ENCODE measurements at regions not wholly inside any gene's neighbourhood (a gene's known extent, or its start where the extent isn't known, plus 50 kb on each side); places are given as distances from the start of the nearest gene placed in this dataset.

DNA sequence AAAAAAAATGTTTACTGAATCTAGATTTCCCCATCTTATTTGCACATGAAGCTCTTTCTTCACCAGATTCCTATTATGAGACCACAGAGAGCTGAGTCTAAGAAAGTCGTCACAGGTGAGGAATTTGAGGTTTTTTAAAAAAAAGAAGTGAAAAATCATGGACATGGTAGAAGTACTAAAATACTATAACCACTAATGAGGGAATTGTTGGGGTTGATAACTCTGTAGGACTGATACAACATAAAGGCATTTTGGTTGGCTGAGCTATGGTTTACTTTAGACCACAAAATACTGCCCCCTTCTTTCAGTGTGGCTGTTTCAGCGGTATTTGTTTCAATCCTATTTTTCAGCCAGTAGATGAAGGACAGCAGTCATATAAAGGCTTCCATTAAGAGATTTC is 1111.3 kb downstream of the TYW1 start:
- no peak for DNase-seq

DNA sequence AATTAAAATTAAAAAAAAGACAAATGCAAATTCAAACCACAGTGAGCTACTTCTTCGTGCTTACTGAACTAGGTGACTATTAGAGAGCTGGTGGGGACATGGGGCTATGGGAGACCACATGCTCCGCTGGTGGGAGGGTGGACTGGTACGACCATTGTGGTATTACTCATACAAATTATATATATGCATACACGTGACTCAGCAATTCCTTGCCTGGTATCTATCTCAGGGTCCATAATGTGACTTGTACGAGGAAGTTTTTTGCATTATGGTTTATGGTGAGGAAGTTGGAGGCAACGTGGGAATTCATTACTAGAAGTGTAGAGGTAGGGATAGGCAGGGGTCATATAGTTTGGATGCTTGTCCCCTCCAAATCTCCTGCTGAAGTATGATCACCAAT is 1112.7 kb downstream of the TYW1 start:
- no peak for DNase-seq

- DNase-seq, result no peak
Measured at GRCh38 chr7:68119411-68119810, 1122.8 kb downstream of the TYW1 start.

DNA sequence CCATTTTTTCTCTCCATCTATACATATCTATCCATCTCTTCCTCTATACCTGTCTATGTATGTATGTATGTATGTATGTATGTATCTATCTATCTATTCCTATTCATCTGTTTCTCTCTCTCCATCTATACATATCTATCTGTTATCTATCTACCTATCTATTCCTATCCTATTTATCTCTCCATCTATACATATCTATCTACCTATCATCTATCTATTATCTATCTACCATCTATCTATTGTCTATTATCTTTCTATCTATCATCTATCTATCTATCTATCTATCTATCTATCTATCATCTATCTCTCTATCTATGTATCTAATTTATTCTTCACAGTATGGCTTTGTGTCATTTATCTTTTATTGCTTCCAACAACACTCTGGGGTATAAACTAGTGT is 1124.4 kb downstream of the TYW1 start:
- DNase-seq, result no peak

DNA sequence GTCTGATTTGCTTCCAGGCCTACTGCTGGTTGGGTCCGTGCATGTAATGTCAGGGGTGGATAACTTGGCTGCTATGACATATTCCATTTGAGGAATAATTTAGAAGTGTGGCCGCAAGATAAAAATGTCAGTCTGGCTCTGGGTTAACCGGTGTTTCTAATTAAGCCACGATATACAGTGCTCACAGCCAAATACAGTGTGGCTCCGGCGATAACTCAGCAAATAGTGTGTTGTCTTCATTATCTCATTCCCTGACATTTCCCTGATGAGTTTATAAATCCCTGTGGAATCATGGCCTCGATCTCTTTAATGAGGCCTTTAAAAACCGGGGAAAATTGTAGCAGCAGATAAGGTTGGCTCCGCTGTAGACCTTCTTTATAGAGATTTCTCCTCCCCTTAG is 1125.0 kb downstream of the TYW1 start:
- DNase-seq, result no peak

DNA sequence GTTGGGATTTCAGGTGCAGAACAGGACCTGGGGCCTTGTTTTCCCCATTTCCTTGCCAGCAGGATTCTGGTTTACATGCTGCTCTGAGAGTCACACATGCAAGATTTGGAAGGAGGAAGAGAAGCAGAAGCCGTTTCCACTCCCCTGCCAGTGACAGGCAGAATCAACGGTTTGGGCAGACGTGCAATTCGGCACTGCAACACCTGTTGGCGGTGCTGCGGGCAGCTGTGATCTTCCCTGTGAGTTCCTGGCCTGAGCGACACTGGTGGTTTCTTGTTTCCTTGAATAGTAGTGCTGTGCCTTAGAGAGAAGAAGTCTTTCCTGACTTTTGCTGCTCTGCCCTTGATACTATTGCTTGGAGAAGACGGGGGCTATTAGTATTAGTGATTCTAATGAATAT is 1126.2 kb downstream of the TYW1 start:
- DNase-seq, result no peak

DNA sequence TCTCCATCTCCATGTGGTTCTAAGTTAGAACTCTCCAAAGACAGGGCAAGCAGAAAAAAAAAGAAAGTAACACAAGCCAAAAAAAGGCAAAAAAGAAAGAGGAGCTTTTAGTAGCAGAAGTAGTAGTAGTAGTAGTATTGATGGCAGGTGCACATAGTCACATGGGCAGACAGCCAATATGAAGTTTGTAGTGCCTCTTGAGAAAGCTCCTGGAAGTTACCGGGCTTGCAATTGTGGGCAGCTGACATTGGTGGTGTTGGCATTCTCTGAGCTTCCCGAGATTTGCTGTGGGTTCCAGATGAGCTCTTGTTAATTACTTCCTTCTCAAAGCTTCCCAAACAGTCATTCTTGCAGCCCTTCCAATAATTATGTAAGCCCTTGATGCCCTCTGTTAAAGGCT is 1128.5 kb downstream of the TYW1 start:
- DNase-seq, result no peak

GRCh38 chr7:68133045-68133444 is 1136.4 kb downstream of the TYW1 start:
- no peak for DNase-seq

- no peak for DNase-seq
Measured at GRCh38 chr7:68143345-68143744, 1146.7 kb downstream of the TYW1 start.

DNA sequence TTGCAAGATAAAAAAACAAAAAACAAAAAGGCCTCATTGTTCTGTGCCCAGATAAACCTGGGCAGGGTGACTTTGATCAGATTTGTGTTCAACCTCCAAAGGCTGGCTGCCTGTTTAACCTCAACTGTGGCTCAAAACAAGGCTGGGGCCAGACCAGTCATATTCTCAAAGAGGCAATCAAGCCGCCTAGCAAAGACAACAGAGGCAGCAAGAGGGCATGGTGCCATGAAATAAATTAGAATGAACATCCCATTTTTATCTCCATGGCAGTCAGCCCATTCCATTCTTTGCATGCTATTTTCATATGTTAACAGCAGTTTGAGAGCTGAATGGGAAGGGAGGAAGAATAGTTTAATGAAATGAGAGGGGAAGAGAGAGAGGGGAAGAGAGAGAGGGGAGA is 1150.3 kb downstream of the TYW1 start:
- DNase-seq, result peak; percentile 13

DNA sequence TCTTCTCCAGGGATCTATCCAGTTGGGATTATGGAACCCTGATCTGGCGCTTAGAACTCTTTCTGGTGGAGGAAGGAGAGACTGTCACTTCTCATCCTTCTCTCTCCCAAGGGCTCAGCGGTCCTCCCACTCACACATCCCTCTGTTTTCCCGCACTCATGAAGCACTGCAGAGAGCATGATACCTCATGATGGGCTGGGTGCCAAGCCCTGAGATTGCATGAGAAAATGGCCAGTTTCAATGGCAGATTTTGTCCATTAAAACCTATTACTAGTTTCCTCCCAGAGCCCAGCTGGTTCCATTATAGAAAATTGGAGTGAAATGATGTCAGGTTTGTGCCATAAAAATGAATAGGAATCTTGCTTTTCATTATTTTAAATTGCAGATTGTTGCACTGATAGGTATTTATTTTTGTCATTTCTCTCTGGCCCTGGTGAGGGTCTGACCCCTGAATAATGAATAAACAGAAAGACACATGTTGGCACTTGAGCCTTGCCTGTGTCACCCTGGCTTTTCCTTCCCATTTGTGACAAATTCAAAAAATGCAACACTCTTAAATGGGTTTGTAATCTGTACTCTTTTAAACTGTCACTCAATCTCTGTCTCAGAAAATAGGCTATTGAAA is 1151.1 kb downstream of the TYW1 start:
- peak; percentile 72 for DNase-seq

DNA sequence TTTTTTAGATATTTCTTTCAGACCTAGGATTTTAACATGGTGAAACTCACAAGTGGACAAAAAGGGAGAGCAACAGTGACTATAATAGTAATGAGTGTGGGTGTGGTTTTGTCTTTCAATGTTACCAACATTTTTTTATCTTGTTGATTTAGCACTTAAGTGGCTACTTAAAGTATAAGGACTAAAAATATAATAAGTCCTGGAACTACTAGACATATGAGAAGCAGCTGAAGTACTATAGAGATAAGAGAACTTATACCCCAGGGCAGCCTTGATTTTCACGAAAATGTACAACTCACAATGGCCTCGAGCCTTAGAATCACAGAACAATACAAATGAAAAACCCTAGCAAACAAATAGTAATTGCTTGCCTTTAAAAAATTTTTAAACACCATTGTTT is 1151.8 kb downstream of the TYW1 start:
- no peak for DNase-seq

DNA sequence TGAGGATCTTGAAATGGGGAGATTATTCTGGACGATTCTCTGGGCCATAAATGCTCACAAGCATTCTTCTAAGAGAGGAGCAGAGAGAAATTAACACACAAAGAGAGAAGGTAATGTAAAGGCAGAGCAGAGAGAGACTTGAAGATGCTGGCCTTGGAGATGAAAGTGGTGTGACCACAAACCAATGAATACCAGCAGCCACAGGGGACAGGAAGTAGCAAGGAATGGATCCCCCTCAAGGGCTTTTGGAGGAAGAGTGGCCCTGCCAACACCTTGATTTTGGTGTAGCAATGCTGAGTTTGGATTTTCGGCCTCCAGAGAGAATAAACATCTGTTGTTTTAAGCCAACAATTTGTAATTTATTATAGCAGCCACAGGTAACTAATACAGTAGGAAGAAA is 1155.6 kb downstream of the TYW1 start:
- DNase-seq, result no peak

DNA sequence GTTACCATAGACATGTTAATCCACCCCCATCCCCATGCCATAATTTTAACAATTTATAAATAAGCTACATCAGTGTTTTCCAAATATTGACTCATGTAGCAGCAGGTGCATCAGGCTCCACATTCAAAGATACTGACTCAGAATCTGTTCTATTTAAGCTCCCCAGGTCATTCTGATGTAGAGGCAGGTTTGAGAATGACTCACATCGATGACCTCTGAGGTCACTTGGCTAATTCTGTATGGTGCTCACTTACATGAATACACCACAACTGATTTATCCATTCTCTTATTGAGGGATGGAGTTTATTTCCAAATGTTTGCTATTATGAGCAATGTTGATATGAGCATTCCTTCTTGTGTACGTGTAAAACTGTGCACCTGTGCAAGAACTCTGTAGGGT is 1159.0 kb downstream of the TYW1 start:
- peak; percentile 24 for DNase-seq

GRCh38 chr7:68158686-68159295 is 1162.2 kb downstream of the TYW1 start:
- peak; percentile 32 for DNase-seq

DNA sequence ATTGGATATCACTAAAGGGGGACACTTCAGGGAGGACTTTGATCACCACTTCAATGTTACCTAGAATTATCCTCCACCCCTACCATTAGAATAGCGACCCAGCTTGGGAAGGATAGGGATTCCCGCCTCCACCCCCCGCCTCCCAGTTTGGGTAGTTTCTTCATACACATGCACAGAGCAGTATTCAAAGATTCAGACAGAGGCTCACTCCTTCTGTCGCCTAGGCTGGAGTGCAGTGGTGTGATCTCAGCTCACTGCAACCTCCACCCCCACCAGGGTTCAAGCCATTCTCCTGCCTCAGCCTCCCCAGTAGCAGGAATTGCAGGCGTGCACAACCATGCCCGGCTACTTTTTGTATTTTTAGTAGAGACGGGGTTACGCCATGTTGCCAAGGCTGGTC is 1166.1 kb downstream of the TYW1 start:
- no peak for DNase-seq

GRCh38 chr7:68166525-68166924 is 1169.9 kb downstream of the TYW1 start:
- peak; percentile 64 for DNase-seq

DNA sequence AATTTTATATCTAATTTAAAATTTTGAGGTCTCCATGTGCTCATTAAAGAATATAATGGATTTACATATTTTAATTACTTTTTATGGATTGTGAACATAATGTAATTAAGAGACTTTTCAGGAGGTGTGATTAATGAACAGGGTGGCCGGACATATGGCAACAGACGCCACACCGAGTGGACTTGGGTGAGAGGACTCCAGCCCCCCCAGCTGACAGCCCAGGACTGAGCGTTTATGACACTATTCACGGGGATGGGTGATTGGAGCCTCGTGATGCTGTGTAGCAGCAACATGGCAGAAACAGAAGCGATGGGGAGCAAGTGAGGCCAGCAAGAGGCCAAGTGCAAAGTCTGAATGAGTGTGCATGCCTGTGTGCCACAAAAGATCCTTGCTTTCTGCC is 1176.9 kb downstream of the TYW1 start:
- DNase-seq, result peak; percentile 51

GRCh38 chr7:68176974-68177373 is 1180.3 kb downstream of the TYW1 start:
- DNase-seq, result peak; percentile 87

DNA sequence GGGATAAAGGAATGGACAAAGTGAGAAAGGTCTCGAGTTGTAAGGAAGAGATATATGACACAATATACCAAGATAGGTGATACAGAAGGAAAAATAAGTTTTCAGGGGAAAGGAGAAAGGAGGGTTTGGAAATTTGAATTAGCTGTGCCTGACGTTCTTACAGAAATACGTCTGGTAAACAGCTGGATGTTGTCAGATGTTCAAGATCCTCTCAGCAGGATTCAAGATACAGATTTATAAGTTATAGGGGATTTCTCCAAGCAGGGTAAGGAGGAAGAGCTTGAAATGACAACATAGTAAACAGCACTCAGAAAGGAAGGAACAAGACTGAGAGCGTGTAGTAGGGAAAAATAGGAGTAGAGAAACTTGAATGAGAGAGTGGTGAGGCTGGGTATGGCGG is 1184.1 kb downstream of the TYW1 start:
- no peak for DNase-seq

DNA sequence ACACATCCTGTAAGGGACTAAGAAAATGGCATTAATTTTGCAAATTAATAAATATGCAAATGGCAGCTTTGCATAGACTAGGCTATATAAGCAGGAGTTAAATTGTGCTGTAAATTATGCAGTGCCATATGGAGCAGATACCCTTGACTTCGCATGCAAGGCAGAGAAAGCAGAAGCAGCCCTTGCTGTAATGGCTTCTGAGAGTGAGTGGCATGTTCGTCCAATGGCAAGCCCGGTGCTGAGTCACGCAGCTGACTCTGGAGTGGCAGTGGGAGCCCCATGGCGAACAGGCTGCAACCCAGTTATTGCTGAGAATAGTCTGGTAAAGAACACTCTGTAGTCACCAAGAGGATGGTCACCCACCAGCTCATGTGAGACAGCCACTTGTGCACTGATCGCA is 1186.5 kb downstream of the TYW1 start:
- DNase-seq, result no peak

GRCh38 chr7:68185631-68186456 is 1189.2 kb downstream of the TYW1 start:
- peak; percentile 97 for DNase-seq

- DNase-seq, result peak; percentile 74
Measured at GRCh38 chr7:68187532-68187931, 1190.9 kb downstream of the TYW1 start.

DNA sequence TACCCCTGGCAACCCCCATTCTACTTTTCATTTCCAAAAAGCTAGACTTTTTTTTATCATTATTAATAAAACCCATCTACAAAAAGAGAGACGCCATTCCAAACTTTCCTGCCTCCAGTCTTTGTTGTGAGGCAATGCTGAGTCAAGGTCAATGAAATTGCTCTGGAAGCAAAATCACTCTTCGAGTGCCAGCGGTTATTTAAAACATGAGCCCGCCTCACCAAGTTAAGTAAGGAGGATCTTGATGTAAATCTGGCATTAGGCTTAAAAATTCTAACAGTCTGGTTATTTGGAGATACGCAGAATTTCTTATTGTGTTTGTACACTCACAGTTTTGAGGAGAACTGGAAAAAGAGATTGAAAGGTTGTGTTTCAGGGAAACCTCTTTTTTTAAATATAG is 1196.3 kb downstream of the TYW1 start:
- no peak for DNase-seq

Measured in NCI-H69 (cell line).